ENCODE measurements at regions not wholly inside any gene's neighbourhood (a gene's known extent, or its start where the extent isn't known, plus 50 kb on each side); places are given as distances from the start of the nearest gene placed in this dataset.

DNA sequence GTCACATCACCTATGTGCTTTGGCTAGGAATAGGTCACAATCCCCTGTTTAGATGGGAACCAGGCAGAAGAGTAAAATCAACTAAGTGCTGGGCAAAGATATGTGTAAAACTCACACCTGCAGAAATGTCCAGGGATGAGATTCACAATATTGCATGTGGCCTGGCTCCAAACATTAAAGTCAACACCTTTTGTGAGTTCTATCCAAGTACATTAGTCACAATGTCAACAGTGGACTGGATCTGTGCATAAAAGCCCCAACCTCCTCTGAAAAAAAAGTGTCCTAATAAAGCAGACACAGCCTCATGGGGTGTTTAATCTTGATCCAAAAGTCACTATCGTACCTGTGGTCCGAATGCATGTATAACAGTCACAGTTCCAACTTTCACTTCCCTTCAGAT lies 1990.3 kb downstream of the TP53TG3F start:
- H3K27ac Mint-ChIP-seq (ENCODE audit: unreplicated experiment): no peak overlapping the region
- no peaks in the 10 kb centered on the region for H3K4me1 Mint-ChIP-seq (ENCODE audit: low read depth, unreplicated experiment)
- H3K36me3 Mint-ChIP-seq (ENCODE audit: insufficient read depth, unreplicated experiment): no peaks in the 10 kb centered on the region
- peaks cover 20% of the 10 kb centered on the region for H3K9me3 Mint-ChIP-seq (ENCODE audit: unreplicated experiment)
- no peaks in the 10 kb centered on the region for H3K36me3 ChIP-seq (ENCODE audit: control insufficient read depth, insufficient read depth, low read length)
- ChIA-PET POLR2A (no interaction called here), CTCF (no interaction called here)
- BruUV-seq (replicated peaks): no TSS peak
- H3K27me3 Mint-ChIP-seq (ENCODE audit: insufficient read depth, unreplicated experiment): no peaks in the 10 kb centered on the region
- H3K4me3 Mint-ChIP-seq (ENCODE audit: unreplicated experiment): no peak overlapping the region
- intact Hi-C loops (cut with micrococcal nuclease; ENCODE audit: unreplicated experiment): no loop called here
- TF ChIP-seq, protein P1, sequence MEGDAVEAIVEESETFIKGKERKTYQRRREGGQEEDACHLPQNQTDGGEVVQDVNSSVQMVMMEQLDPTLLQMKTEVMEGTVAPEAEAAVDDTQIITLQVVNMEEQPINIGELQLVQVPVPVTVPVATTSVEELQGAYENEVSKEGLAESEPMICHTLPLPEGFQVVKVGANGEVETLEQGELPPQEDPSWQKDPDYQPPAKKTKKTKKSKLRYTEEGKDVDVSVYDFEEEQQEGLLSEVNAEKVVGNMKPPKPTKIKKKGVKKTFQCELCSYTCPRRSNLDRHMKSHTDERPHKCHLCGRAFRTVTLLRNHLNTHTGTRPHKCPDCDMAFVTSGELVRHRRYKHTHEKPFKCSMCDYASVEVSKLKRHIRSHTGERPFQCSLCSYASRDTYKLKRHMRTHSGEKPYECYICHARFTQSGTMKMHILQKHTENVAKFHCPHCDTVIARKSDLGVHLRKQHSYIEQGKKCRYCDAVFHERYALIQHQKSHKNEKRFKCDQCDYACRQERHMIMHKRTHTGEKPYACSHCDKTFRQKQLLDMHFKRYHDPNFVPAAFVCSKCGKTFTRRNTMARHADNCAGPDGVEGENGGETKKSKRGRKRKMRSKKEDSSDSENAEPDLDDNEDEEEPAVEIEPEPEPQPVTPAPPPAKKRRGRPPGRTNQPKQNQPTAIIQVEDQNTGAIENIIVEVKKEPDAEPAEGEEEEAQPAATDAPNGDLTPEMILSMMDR (IDR thresholded peaks at IDR 0.05; ENCODE audit: insufficient read depth in 1 of 2, low read depth in 1 of 2, low read length in 1 of 2, severe bottlenecking in 1 of 2, unreplicated experiment in 1 of 2): no peak
- H3K4me1 ChIP-seq: no peaks in the 10 kb centered on the region
- peaks cover 6% of the 10 kb centered on the region for H3K9me3 ChIP-seq
- no peaks in the 10 kb centered on the region for H3K27me3 ChIP-seq (replicated peaks; ENCODE audit: control insufficient read depth, insufficient read depth, low read length)
- H3K4me3 ChIP-seq (ENCODE audit: low read depth, low read length): no peak overlapping the region
- no peak for DNase-seq

DNA sequence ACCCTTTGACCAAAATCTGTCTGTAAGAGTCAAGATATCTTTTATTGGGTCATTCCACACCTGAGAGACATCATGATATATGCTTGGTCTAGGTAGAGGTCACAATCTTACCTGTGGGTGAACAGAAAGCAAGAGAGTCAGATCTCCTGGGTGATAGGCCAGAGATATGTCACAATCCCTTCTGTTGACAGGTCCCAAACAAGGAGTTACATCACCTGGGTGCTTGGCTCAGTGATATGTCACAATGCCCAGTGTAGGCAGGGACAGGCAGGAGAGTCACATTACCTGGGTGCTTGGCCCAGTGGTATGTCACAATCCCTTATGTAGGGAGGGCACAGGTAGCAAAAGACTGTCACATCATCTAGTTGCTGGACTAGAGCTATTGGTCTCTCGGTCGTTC lies 1991.2 kb downstream of the TP53TG3F start:
- ChIA-PET CTCF (no interaction called here), POLR2A (no interaction called here)
- no peak overlapping the region for H3K4me3 ChIP-seq (ENCODE audit: low read depth, low read length)
- intact Hi-C loops (cut with micrococcal nuclease; ENCODE audit: unreplicated experiment): no loop called here
- BruUV-seq (replicated peaks): no TSS peak
- no peak for DNase-seq
- H3K27me3 ChIP-seq (replicated peaks; ENCODE audit: control insufficient read depth, insufficient read depth, low read length): no peaks in the 10 kb centered on the region
- H3K4me1 Mint-ChIP-seq (ENCODE audit: low read depth, unreplicated experiment): no peaks in the 10 kb centered on the region
- H3K9me3 Mint-ChIP-seq (ENCODE audit: unreplicated experiment): peaks cover 20% of the 10 kb centered on the region
- peaks cover 6% of the 10 kb centered on the region for H3K9me3 ChIP-seq
- H3K4me3 Mint-ChIP-seq (ENCODE audit: unreplicated experiment): no peak overlapping the region
- no peak overlapping the region for H3K27ac Mint-ChIP-seq (ENCODE audit: unreplicated experiment)
- no peaks in the 10 kb centered on the region for H3K4me1 ChIP-seq
- no peaks in the 10 kb centered on the region for H3K36me3 ChIP-seq (ENCODE audit: control insufficient read depth, insufficient read depth, low read length)
- no peaks in the 10 kb centered on the region for H3K27me3 Mint-ChIP-seq (ENCODE audit: insufficient read depth, unreplicated experiment)
- TF ChIP-seq, protein P1 (IDR thresholded peaks at IDR 0.05; ENCODE audit: insufficient read depth in 1 of 2, low read depth in 1 of 2, low read length in 1 of 2, severe bottlenecking in 1 of 2, unreplicated experiment in 1 of 2): no peak
- H3K36me3 Mint-ChIP-seq (ENCODE audit: insufficient read depth, unreplicated experiment): no peaks in the 10 kb centered on the region

DNA sequence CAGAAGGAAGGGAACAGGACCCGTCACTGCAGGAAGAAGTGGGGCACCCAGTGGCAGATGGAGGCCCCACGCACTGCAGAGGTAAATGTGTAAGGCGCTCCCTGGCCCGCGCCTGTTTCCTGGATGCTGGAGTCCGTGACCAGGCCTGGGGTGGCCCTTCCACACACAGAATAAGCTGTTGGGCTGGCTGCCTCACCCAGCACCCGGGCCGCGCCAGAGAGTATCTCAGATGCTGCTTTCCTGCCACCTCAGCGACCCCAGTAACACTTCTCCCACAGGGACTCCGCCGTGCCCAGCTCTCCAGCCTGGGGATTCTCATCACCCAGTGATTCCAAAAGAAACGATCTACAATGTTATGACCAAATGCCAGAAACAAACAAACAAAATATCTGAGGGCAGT lies 1993.1 kb downstream of the TP53TG3F start:
- ChIA-PET CTCF (no interaction called here), POLR2A (no interaction called here)
- Mint-ChIP-seq H3K9me3 (ENCODE audit: unreplicated experiment) (peaks cover 11% of the 10 kb centered on the region), H3K4me3 (ENCODE audit: unreplicated experiment) (no peak overlapping the region), H3K4me1 (ENCODE audit: low read depth, unreplicated experiment) (no peaks in the 10 kb centered on the region), H3K36me3 (ENCODE audit: insufficient read depth, unreplicated experiment) (no peaks in the 10 kb centered on the region), H3K27ac (ENCODE audit: unreplicated experiment) (no peak overlapping the region), H3K27me3 (ENCODE audit: insufficient read depth, unreplicated experiment) (no peaks in the 10 kb centered on the region)
- Histone ChIP-seq H3K4me3 (ENCODE audit: low read depth, low read length) (no peak overlapping the region), H3K4me1 (no peaks in the 10 kb centered on the region), H3K9me3 (peaks cover 6% of the 10 kb centered on the region), H3K27me3 (replicated peaks; ENCODE audit: control insufficient read depth, insufficient read depth, low read length) (no peaks in the 10 kb centered on the region), H3K36me3 (ENCODE audit: control insufficient read depth, insufficient read depth, low read length) (no peaks in the 10 kb centered on the region)
- DNase-seq: no peak
- intact Hi-C loops (cut with micrococcal nuclease; ENCODE audit: unreplicated experiment): no loop called here
- TF ChIP-seq, protein P1 (IDR thresholded peaks at IDR 0.05; ENCODE audit: insufficient read depth in 1 of 2, low read depth in 1 of 2, low read length in 1 of 2, severe bottlenecking in 1 of 2, unreplicated experiment in 1 of 2): no peak
- BruUV-seq (replicated peaks): no TSS peak
